GM19452 (cell line): ENCODE measurements at regions not wholly inside any gene's neighbourhood (a gene's known extent, or its start where the extent isn't known, plus 50 kb on each side); places are given as distances from the start of the nearest gene placed in this dataset.

Source experiments
- ATAC-seq: cut with Tn5 transposase; IDR thresholded peaks from one replicate; pipeline ENCODE4 v1.9.1; 2021; ENCODE audit not compliant: unreplicated experiment

- ATAC-seq = no peak
These were observed 665.5 kb downstream of the NYAP2 start for GRCh38 chr2:226064932-226065570.

- no peak for ATAC-seq
These were observed 664.4 kb downstream of the NYAP2 start for GRCh38 chr2:226063704-226064440.

- no peak for ATAC-seq
These were observed 660.6 kb downstream of the NYAP2 start for GRCh38 chr2:226059961-226060627.

- ATAC-seq = no peak
These were observed 658.4 kb downstream of the NYAP2 start for GRCh38 chr2:226057914-226058313.

- no peak for ATAC-seq
These were observed 657.9 kb downstream of the NYAP2 start for GRCh38 chr2:226057365-226057764.

- ATAC-seq = no peak
These were observed 653.4 kb downstream of the NYAP2 start for GRCh38 chr2:226052772-226053416.

GRCh38 chr2:226050822-226051221, 651.3 kb downstream of the NYAP2 start:
- ATAC-seq = no peak

GRCh38 chr2:226048611-226049010, 649.1 kb downstream of the NYAP2 start:
- no peak for ATAC-seq

GRCh38 chr2:226045080-226045479, 645.6 kb downstream of the NYAP2 start:
- no peak for ATAC-seq

GRCh38 chr2:226040344-226040900, 640.9 kb downstream of the NYAP2 start:
- ATAC-seq = no peak

- no peak for ATAC-seq
These were observed 638.0 kb downstream of the NYAP2 start for GRCh38 chr2:226037526-226037925.

- ATAC-seq = no peak
These were observed 632.4 kb downstream of the NYAP2 start for GRCh38 chr2:226031647-226032501.

- peak; percentile 50 for ATAC-seq
These were observed 631.5 kb downstream of the NYAP2 start for GRCh38 chr2:226030788-226031646.

GRCh38 chr2:226030369-226030768, 630.9 kb downstream of the NYAP2 start:
- ATAC-seq = no peak

- ATAC-seq = no peak
These were observed 624.4 kb downstream of the NYAP2 start for GRCh38 chr2:226023946-226024345.

- no peak for ATAC-seq
These were observed 623.9 kb downstream of the NYAP2 start for GRCh38 chr2:226023383-226023782.

GRCh38 chr2:226020956-226021355, 621.4 kb downstream of the NYAP2 start:
- no peak for ATAC-seq

GRCh38 chr2:226020176-226020575, 620.7 kb downstream of the NYAP2 start:
- no peak for ATAC-seq

GRCh38 chr2:226018641-226019040, 619.1 kb downstream of the NYAP2 start:
- no peak for ATAC-seq
